ENCODE measurements at regions not wholly inside any gene's neighbourhood (a gene's known extent, or its start where the extent isn't known, plus 50 kb on each side); places are given as distances from the start of the nearest gene placed in this dataset.

GRCh38 chr3:194246709-194247349 is 104.3 kb downstream of the CPN2 start:
- Histone ChIP-seq H3K27ac (no peak overlapping the region), H3K4me1 (peaks cover 0 to 25% (median 23%) of the 10 kb centered on the region in 4 donors), H3K9me3 (no peaks in the 10 kb centered on the region), H3K27me3 (no peaks in the 10 kb centered on the region), H3K4me3 (no peak overlapping the region), H3K36me3 (no peaks in the 10 kb centered on the region)
- no peak for DNase-seq
- 69 to 80% methylated on average over 7 of the region's 7 CpGs for WGBS, 2 donors
- intact Hi-C loops (cut with DNase I): no loop called here
- no peak for TF ChIP-seq POLR2AphosphoS5 (IDR thresholded peaks at IDR 0.05)
- no peak for TF ChIP-seq CTCF (IDR thresholded peaks at IDR 0.05)
- TF ChIP-seq POLR2A (IDR thresholded peaks at IDR 0.05): no peak
- TF ChIP-seq EP300 (IDR thresholded peaks at IDR 0.05): no peak

- H3K4me3 ChIP-seq: no peak overlapping the region
- intact Hi-C loops (cut with DNase I): no loop called here
- peaks cover 0 to 25% (median 23%) of the 10 kb centered on the region in 4 donors for H3K4me1 ChIP-seq
- 93 to 94% methylated on average over 10 of the region's 10 CpGs for WGBS, 2 donors
- no peak for DNase-seq
- no peak overlapping the region for H3K27ac ChIP-seq
- no peaks in the 10 kb centered on the region for H3K36me3 ChIP-seq
- no peaks in the 10 kb centered on the region for H3K27me3 ChIP-seq
- H3K9me3 ChIP-seq: no peaks in the 10 kb centered on the region
- TF ChIP-seq POLR2AphosphoS5 (IDR thresholded peaks at IDR 0.05): no peak
- no peak for TF ChIP-seq EP300 (IDR thresholded peaks at IDR 0.05)
- no peak for TF ChIP-seq POLR2A (IDR thresholded peaks at IDR 0.05)
- TF ChIP-seq CTCF (IDR thresholded peaks at IDR 0.05): no peak
Observed at GRCh38 chr3:194247350-194247740, 103.8 kb downstream of the CPN2 start.

- intact Hi-C loops (cut with DNase I): no loop called here
- WGBS, 2 donors: 54 to 71% methylated on average over 13 of the region's 13 CpGs
- no peaks in the 10 kb centered on the region for H3K36me3 ChIP-seq
Observed at GRCh38 chr3:194249323-194250097, 101.6 kb downstream of the CPN2 start.

GRCh38 chr3:194250098-194251002 is 100.8 kb downstream of the CPN2 start:
- H3K36me3 ChIP-seq: no peaks in the 10 kb centered on the region
- peak overlapping the region in 1 of 4 donors; percentile 17 for H3K4me3 ChIP-seq
- H3K27ac ChIP-seq: peak overlapping the region in 2 of 4 donors; percentile 19 to 45
- 8 to 38% methylated on average over 20 of the region's 20 CpGs for WGBS, 2 donors
- no peaks in the 10 kb centered on the region for H3K9me3 ChIP-seq
- DNase-seq: peak; percentile 88
- peaks cover 0 to 25% (median 23%) of the 10 kb centered on the region in 4 donors for H3K4me1 ChIP-seq
- no peaks in the 10 kb centered on the region for H3K27me3 ChIP-seq
- intact Hi-C loops (cut with DNase I): no loop called here
- TF ChIP-seq CTCF (IDR thresholded peaks at IDR 0.05) (no peak), EP300 (IDR thresholded peaks at IDR 0.05) (no peak), POLR2AphosphoS5 (IDR thresholded peaks at IDR 0.05) (peak in 3 of 4 donors; percentile 21 to 39 (median 30)), POLR2A (IDR thresholded peaks at IDR 0.05) (no peak)

More at GRCh38 chr3:194249323-194250097, 101.6 kb downstream of the CPN2 start:
- Histone ChIP-seq H3K4me3 (no peak overlapping the region), H3K9me3 (no peaks in the 10 kb centered on the region), H3K27ac (peak overlapping the region in 2 of 4 donors; percentile 19 to 45), H3K4me1 (peaks cover 0 to 25% (median 23%) of the 10 kb centered on the region in 4 donors), H3K27me3 (no peaks in the 10 kb centered on the region)
- no peak for DNase-seq
- TF ChIP-seq EP300 (IDR thresholded peaks at IDR 0.05): no peak

All from sigmoid colon (tissue), 6 donors.